Stomach (tissue), 4 donors: ENCODE measurements at regions not wholly inside any gene's neighbourhood (a gene's known extent, or its start where the extent isn't known, plus 50 kb on each side); places are given as distances from the start of the nearest gene placed in this dataset.

ENCODE experiments used
- CTCF ChIP-seq, 7 experiments: fragments of 450-650 bp in 4 of 7; fragments of 200-600 bp in 3 of 7; sonication (generic) in 3 of 7; IDR thresholded peaks; one replicate each; pipeline ENCODE4 v1.5.1; 2016 to 2019; ENCODE audit warnings: antibody characterized with exemption in 7 of 7, control low read depth in 2 of 7, mild to moderate bottlenecking in 1 of 7
- EP300 ChIP-seq: sonication (generic); formaldehyde crosslinking; IDR thresholded peaks from one replicate; pipeline ENCODE4 v1.6.1; 2017; ENCODE audit warnings: antibody characterized with exemption
- POLR2A ChIP-seq, 4 donors: fragments of 450-650 bp; IDR thresholded peaks; one replicate each; pipeline ENCODE4 v1.6.1; 2016; ENCODE audit warnings: antibody characterized with exemption in 4 of 4, control low read depth in 2 of 4, mild to moderate bottlenecking in 1 of 4, moderate library complexity in 1 of 4
- POLR2AphosphoS5 ChIP-seq, 3 donors: sonication (generic); formaldehyde crosslinking; IDR thresholded peaks; one replicate each; pipeline ENCODE4 v1.6.1; 2016; ENCODE audit warnings: antibody characterized with exemption in 3 of 3

- TF ChIP-seq CTCF (IDR thresholded peaks at IDR 0.05) (no peak), POLR2AphosphoS5 (IDR thresholded peaks at IDR 0.05) (no peak), EP300 (no peak), POLR2A (IDR thresholded peaks at IDR 0.05) (no peak)
Observed at GRCh38 chr2:155235710-155236109, 537.2 kb downstream of the KCNJ3 start.
